ENCODE measurements at regions not wholly inside any gene's neighbourhood (a gene's known extent, or its start where the extent isn't known, plus 50 kb on each side); places are given as distances from the start of the nearest gene placed in this dataset.

- in situ Hi-C loops (cut with MboI; ENCODE audit: low pct_ligation_motif_present in 1 of 4, low pct_unique_long_range_greater_than_20kb in 1 of 4, low sequenced_read_pairs in 3 of 4) (no loop called here), intact Hi-C loops (cut with DNase I; ENCODE audit: low total_unique reads) (no loop called here)
- no peaks in the 10 kb centered on the region for H3K27me3 ChIP-seq
- H3K27ac ChIP-seq, result no peak overlapping the region
- H3K9me3 ChIP-seq, result no peaks in the 10 kb centered on the region
- H3K4me3 ChIP-seq, result no peak overlapping the region
- H3K4me1 ChIP-seq, result no peaks in the 10 kb centered on the region
- 73 to 80% methylated on average over 1 to 5 of the region's 5 CpGs for WGBS, 2 donors (ENCODE audit: low coverage in 1 of 2)
- H3K36me3 ChIP-seq, result no peaks in the 10 kb centered on the region
- DNase-seq, result no peak
- no peak for TF ChIP-seq POLR2A (IDR thresholded peaks at IDR 0.05)
Observed at GRCh38 chr18:46321955-46322354, 217.8 kb downstream of the HAUS1 start.

- Histone ChIP-seq H3K4me3 (no peak overlapping the region), H3K4me1 (no peaks in the 10 kb centered on the region), H3K27ac (no peak overlapping the region), H3K27me3 (no peaks in the 10 kb centered on the region), H3K9me3 (no peaks in the 10 kb centered on the region), H3K36me3 (no peaks in the 10 kb centered on the region)
- intact Hi-C loops (cut with DNase I; ENCODE audit: low total_unique reads) (no loop called here), in situ Hi-C loops (cut with MboI; ENCODE audit: low pct_ligation_motif_present in 1 of 4, low pct_unique_long_range_greater_than_20kb in 1 of 4, low sequenced_read_pairs in 3 of 4) (no loop called here)
- TF ChIP-seq EP300 (IDR thresholded peaks at IDR 0.05; ENCODE audit: low read depth), result no peak
- TF ChIP-seq POLR2AphosphoS5 (IDR thresholded peaks at IDR 0.05), result no peak
- no peak for TF ChIP-seq POLR2A (IDR thresholded peaks at IDR 0.05)
- TF ChIP-seq, protein P1, sequence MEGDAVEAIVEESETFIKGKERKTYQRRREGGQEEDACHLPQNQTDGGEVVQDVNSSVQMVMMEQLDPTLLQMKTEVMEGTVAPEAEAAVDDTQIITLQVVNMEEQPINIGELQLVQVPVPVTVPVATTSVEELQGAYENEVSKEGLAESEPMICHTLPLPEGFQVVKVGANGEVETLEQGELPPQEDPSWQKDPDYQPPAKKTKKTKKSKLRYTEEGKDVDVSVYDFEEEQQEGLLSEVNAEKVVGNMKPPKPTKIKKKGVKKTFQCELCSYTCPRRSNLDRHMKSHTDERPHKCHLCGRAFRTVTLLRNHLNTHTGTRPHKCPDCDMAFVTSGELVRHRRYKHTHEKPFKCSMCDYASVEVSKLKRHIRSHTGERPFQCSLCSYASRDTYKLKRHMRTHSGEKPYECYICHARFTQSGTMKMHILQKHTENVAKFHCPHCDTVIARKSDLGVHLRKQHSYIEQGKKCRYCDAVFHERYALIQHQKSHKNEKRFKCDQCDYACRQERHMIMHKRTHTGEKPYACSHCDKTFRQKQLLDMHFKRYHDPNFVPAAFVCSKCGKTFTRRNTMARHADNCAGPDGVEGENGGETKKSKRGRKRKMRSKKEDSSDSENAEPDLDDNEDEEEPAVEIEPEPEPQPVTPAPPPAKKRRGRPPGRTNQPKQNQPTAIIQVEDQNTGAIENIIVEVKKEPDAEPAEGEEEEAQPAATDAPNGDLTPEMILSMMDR (IDR thresholded peaks at IDR 0.05), result no peak
- DNase-seq, result no peak
- 63% methylated on average over 13 of the region's 13 CpGs; no CpG with 5 or more reads in 1 of the 2 donors for WGBS, 2 donors (ENCODE audit: low coverage in 1 of 2)
Observed at GRCh38 chr18:46322411-46322891, 218.3 kb downstream of the HAUS1 start.

DNA sequence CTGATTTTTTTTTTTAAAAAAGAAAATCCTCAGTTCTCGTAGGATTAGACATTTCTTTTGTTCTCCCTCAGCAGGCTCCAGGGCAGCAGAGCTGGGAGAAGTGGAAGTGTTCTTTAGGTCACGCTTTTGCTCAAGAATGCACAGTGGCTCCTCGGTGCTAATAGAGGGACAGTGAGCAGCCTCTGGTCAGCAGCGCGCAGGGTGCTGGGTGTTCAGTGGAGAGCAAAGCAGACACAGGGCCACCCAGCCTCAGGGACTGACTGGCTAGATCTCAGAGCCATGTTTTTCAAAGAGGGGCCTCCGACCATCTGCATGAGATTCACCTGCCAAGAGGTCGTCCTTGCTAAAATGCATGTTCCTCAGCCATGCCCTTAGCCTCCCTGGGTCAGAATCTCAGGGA lies 218.8 kb downstream of the HAUS1 start:
- in situ Hi-C loops (cut with MboI; ENCODE audit: low pct_ligation_motif_present in 1 of 4, low pct_unique_long_range_greater_than_20kb in 1 of 4, low sequenced_read_pairs in 3 of 4) (no loop called here), intact Hi-C loops (cut with DNase I; ENCODE audit: low total_unique reads) (no loop called here)
- 86% methylated on average over 7 of the region's 7 CpGs; no CpG with 5 or more reads in 1 of the 2 donors for WGBS, 2 donors (ENCODE audit: low coverage in 1 of 2)
- Histone ChIP-seq H3K27ac (no peak overlapping the region), H3K4me1 (no peaks in the 10 kb centered on the region), H3K4me3 (no peak overlapping the region), H3K9me3 (no peaks in the 10 kb centered on the region), H3K36me3 (no peaks in the 10 kb centered on the region), H3K27me3 (no peaks in the 10 kb centered on the region)
- TF ChIP-seq EP300 (IDR thresholded peaks at IDR 0.05; ENCODE audit: low read depth) (no peak), POLR2AphosphoS5 (IDR thresholded peaks at IDR 0.05) (no peak), POLR2A (IDR thresholded peaks at IDR 0.05) (no peak)
- TF ChIP-seq, protein P1 (IDR thresholded peaks at IDR 0.05), result no peak
- no peak for DNase-seq

DNA sequence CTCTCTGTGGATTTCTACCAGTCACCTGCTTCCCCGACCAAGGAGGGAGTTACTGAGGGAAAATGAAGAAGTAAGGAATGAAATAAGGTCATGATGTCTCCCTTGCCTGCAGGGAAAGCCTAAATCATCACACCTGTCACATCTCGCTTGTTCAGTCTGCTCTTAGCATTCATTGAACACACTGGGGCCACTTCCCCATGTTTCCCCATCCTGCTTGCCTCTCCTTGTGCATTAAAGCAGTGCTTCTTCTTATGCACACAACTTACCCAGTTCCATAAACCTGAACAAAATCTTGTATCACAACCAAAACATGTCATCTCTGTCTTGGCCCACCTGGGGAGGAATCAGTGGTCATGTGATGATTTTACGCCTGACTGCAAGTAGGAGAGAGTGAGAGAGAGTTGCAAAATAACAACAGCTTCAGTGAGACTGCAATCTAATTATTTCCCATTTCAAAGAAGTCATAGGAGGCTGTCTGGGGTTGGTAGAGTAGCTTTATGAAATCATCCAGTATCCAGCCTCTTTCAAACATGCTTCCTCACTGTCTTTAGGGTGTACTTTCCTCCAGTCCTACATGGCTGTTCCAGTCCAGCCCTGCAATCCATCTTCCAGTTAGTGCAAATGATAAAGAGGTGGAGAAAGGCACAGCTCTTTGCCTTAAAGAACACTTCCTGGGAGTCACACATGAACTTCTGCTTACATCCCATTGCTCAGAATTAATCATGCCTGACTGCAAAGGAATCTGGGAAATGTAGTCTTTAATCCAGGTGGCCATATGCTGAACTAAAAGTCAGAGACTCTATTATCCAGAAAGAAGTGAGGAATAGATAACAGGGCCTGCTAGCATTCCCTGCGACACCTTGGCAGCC lies 220.1 kb downstream of the HAUS1 start:
- TF ChIP-seq POLR2A (IDR thresholded peaks at IDR 0.05), result no peak
- no peak for TF ChIP-seq POLR2AphosphoS5 (IDR thresholded peaks at IDR 0.05)
- TF ChIP-seq EP300 (IDR thresholded peaks at IDR 0.05; ENCODE audit: low read depth), result no peak
- TF ChIP-seq, protein P1 (IDR thresholded peaks at IDR 0.05), result no peak
- intact Hi-C loops (cut with DNase I; ENCODE audit: low total_unique reads), result no loop called here
- DNase-seq, result no peak
- WGBS, 2 donors (ENCODE audit: low coverage in 1 of 2), result 88 to 91% methylated on average over 3 to 4 of the region's 4 CpGs
- Histone ChIP-seq H3K36me3 (no peaks in the 10 kb centered on the region), H3K4me1 (no peaks in the 10 kb centered on the region), H3K9me3 (no peaks in the 10 kb centered on the region), H3K27me3 (no peaks in the 10 kb centered on the region), H3K27ac (no peak overlapping the region), H3K4me3 (no peak overlapping the region)
- in situ Hi-C loops (cut with MboI; ENCODE audit: low pct_ligation_motif_present in 1 of 4, low pct_unique_long_range_greater_than_20kb in 1 of 4, low sequenced_read_pairs in 3 of 4), result no loop called here
